Karpas-422 (cell line): ENCODE measurements at regions not wholly inside any gene's neighbourhood (a gene's known extent, or its start where the extent isn't known, plus 50 kb on each side); places are given as distances from the start of the nearest gene placed in this dataset.

Experiments used
- DNase-seq: peaks from one replicate; pipeline ENCODE4 v3.0.0-alpha.2; 2015
- H2AFZ ChIP-seq: fragments of 200-600 bp; sonication (generic); 2 replicates; pipeline ENCODE4 v1.6.1; 2014; ENCODE audit warnings: antibody characterized with exemption, low read length, mixed read lengths
- H3K27ac ChIP-seq: fragments of 200-600 bp; sonication (generic); 2 replicates; pipeline ENCODE4 v1.5.1; 2014; ENCODE audit warnings: mild to moderate bottlenecking, low read length, moderate library complexity
- H3K27me3 ChIP-seq: fragments of 200-600 bp; sonication (generic); 2 replicates; pipeline ENCODE4 v1.6.1; 2014; ENCODE audit warnings: low read length, mixed read lengths
- H3K36me3 ChIP-seq: fragments of 200-600 bp; sonication (generic); 2 replicates; pipeline ENCODE4 v1.6.1; 2014; ENCODE audit warnings: low read length, mixed read lengths; ENCODE audit not compliant: insufficient read depth
- H3K4me1 ChIP-seq: fragments of 200-600 bp; sonication (generic); 2 replicates; pipeline ENCODE4 v1.6.1; 2014; ENCODE audit warnings: mild to moderate bottlenecking, low read length, mixed read lengths
- H3K4me2 ChIP-seq: fragments of 200-600 bp; sonication (generic); 2 replicates; pipeline ENCODE4 v1.6.1; 2014; ENCODE audit warnings: low read length, low read depth, mild to moderate bottlenecking; ENCODE audit not compliant: poor library complexity, severe bottlenecking
- H3K4me3 ChIP-seq: fragments of 200-600 bp; sonication (generic); 2 replicates; pipeline ENCODE4 v1.5.1; 2014; ENCODE audit warnings: mild to moderate bottlenecking, antibody characterized with exemption, low read length, mixed read lengths
- H3K79me2 ChIP-seq: fragments of 200-600 bp; sonication (generic); 2 replicates; pipeline ENCODE4 v1.6.1; 2014; ENCODE audit warnings: mild to moderate bottlenecking, low read length, mixed read lengths
- H3K9ac ChIP-seq: fragments of 200-600 bp; sonication (generic); 2 replicates; pipeline ENCODE4 v1.6.0; 2014; ENCODE audit warnings: low read length
- H3K9me2 ChIP-seq: fragments of 200-600 bp; sonication (generic), shearing (Covaris generic); replicated peaks from 2 replicates; pipeline ENCODE4 v1.6.0; 2014; ENCODE audit warnings: mild to moderate bottlenecking, low read length, moderate library complexity; ENCODE audit not compliant: insufficient read depth
- H3K9me3 ChIP-seq: fragments of 300-700, 200-600 bp; sonication (generic); 2 replicates; pipeline ENCODE4 v1.6.1; 2014; ENCODE audit warnings: low read length, mixed read lengths
- H4K20me1 ChIP-seq: fragments of 200-600 bp; sonication (generic); 2 replicates; pipeline ENCODE4 v1.6.1; 2014; ENCODE audit warnings: mild to moderate bottlenecking, antibody characterized with exemption, low read length, low read depth; ENCODE audit not compliant: insufficient read depth

GRCh38 chr1:191698246-191698645 is 460.0 kb upstream of the RGS18 start:
- Histone ChIP-seq H4K20me1 (no peaks in the 10 kb centered on the region), H3K4me2 (no peak overlapping the region), H3K9me2 (no peaks in the 10 kb centered on the region), H3K27ac (no peak overlapping the region), H3K9ac (no peak overlapping the region), H3K9me3 (peaks cover 4% of the 10 kb centered on the region; the same call in 1 of the 2 replicates), H3K79me2 (no peaks in the 10 kb centered on the region), H3K4me1 (no peaks in the 10 kb centered on the region), H3K27me3 (no peaks in the 10 kb centered on the region), H3K36me3 (no peaks in the 10 kb centered on the region), H2AFZ (no peak overlapping the region), H3K4me3 (no peak overlapping the region)
- DNase-seq: no peak

GRCh38 chr1:191699343-191699742 is 458.9 kb upstream of the RGS18 start:
- no peaks in the 10 kb centered on the region for H3K9me2 ChIP-seq
- H2AFZ ChIP-seq: no peak overlapping the region
- H3K79me2 ChIP-seq: no peaks in the 10 kb centered on the region
- no peak for DNase-seq
- peaks cover 4% of the 10 kb centered on the region; the same call in 1 of the 2 replicates for H3K9me3 ChIP-seq
- no peak overlapping the region for H3K9ac ChIP-seq
- H3K36me3 ChIP-seq: no peaks in the 10 kb centered on the region
- no peak overlapping the region for H3K4me3 ChIP-seq
- H3K4me2 ChIP-seq: no peak overlapping the region
- H4K20me1 ChIP-seq: no peaks in the 10 kb centered on the region
- no peaks in the 10 kb centered on the region for H3K4me1 ChIP-seq
- no peaks in the 10 kb centered on the region for H3K27me3 ChIP-seq
- no peak overlapping the region for H3K27ac ChIP-seq

GRCh38 chr1:191700922-191701321 is 457.3 kb upstream of the RGS18 start:
- Histone ChIP-seq H2AFZ (no peak overlapping the region), H3K4me1 (no peaks in the 10 kb centered on the region), H3K9ac (no peak overlapping the region), H4K20me1 (no peaks in the 10 kb centered on the region), H3K9me3 (peaks cover 7% of the 10 kb centered on the region; the same call in 1 of the 2 replicates), H3K4me3 (no peak overlapping the region), H3K36me3 (no peaks in the 10 kb centered on the region), H3K27ac (no peak overlapping the region), H3K9me2 (no peaks in the 10 kb centered on the region), H3K79me2 (no peaks in the 10 kb centered on the region), H3K4me2 (no peak overlapping the region), H3K27me3 (no peaks in the 10 kb centered on the region)
- no peak for DNase-seq

- H3K36me3 ChIP-seq: no peaks in the 10 kb centered on the region
- peaks cover 3% of the 10 kb centered on the region; the same call in 1 of the 2 replicates for H3K9me3 ChIP-seq
- H3K4me2 ChIP-seq: no peak overlapping the region
- H3K27me3 ChIP-seq: no peaks in the 10 kb centered on the region
- H3K9ac ChIP-seq: no peak overlapping the region
- no peaks in the 10 kb centered on the region for H3K79me2 ChIP-seq
- no peak for DNase-seq
- no peaks in the 10 kb centered on the region for H3K4me1 ChIP-seq
- H2AFZ ChIP-seq: no peak overlapping the region
- no peak overlapping the region for H3K27ac ChIP-seq
- no peaks in the 10 kb centered on the region for H4K20me1 ChIP-seq
- no peak overlapping the region for H3K4me3 ChIP-seq
- H3K9me2 ChIP-seq: no peaks in the 10 kb centered on the region
These were observed 456.1 kb upstream of the RGS18 start for GRCh38 chr1:191702124-191702523.

GRCh38 chr1:191707288-191707687 is 451.0 kb upstream of the RGS18 start:
- H3K4me1 ChIP-seq: no peaks in the 10 kb centered on the region
- no peak for DNase-seq

GRCh38 chr1:191709215-191709614 is 449.0 kb upstream of the RGS18 start:
- Histone ChIP-seq H3K4me3 (no peak overlapping the region), H4K20me1 (no peaks in the 10 kb centered on the region), H3K9ac (no peak overlapping the region), H3K27ac (no peak overlapping the region), H3K27me3 (no peaks in the 10 kb centered on the region), H3K4me2 (no peak overlapping the region), H3K36me3 (no peaks in the 10 kb centered on the region), H3K4me1 (no peaks in the 10 kb centered on the region), H3K9me3 (peaks cover 3% of the 10 kb centered on the region; the same call in 1 of the 2 replicates), H2AFZ (no peak overlapping the region), H3K9me2 (no peaks in the 10 kb centered on the region), H3K79me2 (no peaks in the 10 kb centered on the region)
- no peak for DNase-seq

More at GRCh38 chr1:191707288-191707687, 451.0 kb upstream of the RGS18 start:
- no peaks in the 10 kb centered on the region for H3K9me2 ChIP-seq
- H4K20me1 ChIP-seq: no peaks in the 10 kb centered on the region
- peaks cover 3% of the 10 kb centered on the region; the same call in 1 of the 2 replicates for H3K9me3 ChIP-seq
- no peaks in the 10 kb centered on the region for H3K36me3 ChIP-seq
- no peak overlapping the region for H3K9ac ChIP-seq
- H2AFZ ChIP-seq: no peak overlapping the region
- no peak overlapping the region for H3K4me2 ChIP-seq
- H3K4me3 ChIP-seq: no peak overlapping the region
- H3K27ac ChIP-seq: no peak overlapping the region
- no peaks in the 10 kb centered on the region for H3K79me2 ChIP-seq
- H3K27me3 ChIP-seq: no peaks in the 10 kb centered on the region

- H3K9me3 ChIP-seq: no peaks in the 10 kb centered on the region
- no peak for DNase-seq
- H3K36me3 ChIP-seq: no peaks in the 10 kb centered on the region
- H3K27me3 ChIP-seq: no peaks in the 10 kb centered on the region
- H3K9ac ChIP-seq: no peak overlapping the region
- no peak overlapping the region for H3K4me3 ChIP-seq
- H4K20me1 ChIP-seq: no peaks in the 10 kb centered on the region
- no peak overlapping the region for H3K27ac ChIP-seq
- no peaks in the 10 kb centered on the region for H3K79me2 ChIP-seq
- no peaks in the 10 kb centered on the region for H3K9me2 ChIP-seq
- H3K4me1 ChIP-seq: no peaks in the 10 kb centered on the region
- H3K4me2 ChIP-seq: no peak overlapping the region
- no peak overlapping the region for H2AFZ ChIP-seq
These were observed 446.3 kb upstream of the RGS18 start for GRCh38 chr1:191711961-191712360.

GRCh38 chr1:191714845-191715244 is 443.4 kb upstream of the RGS18 start:
- H3K4me1 ChIP-seq: no peaks in the 10 kb centered on the region
- H3K4me2 ChIP-seq: no peak overlapping the region
- H4K20me1 ChIP-seq: no peaks in the 10 kb centered on the region

GRCh38 chr1:191729742-191730141 is 428.5 kb upstream of the RGS18 start:
- Histone ChIP-seq H3K36me3 (no peaks in the 10 kb centered on the region), H4K20me1 (no peaks in the 10 kb centered on the region), H3K79me2 (no peaks in the 10 kb centered on the region), H3K27me3 (no peaks in the 10 kb centered on the region), H3K4me3 (no peak overlapping the region), H3K27ac (no peak overlapping the region), H2AFZ (no peak overlapping the region), H3K9me3 (no peaks in the 10 kb centered on the region), H3K9me2 (no peaks in the 10 kb centered on the region; the same call in 1 of the 2 replicates), H3K4me2 (no peak overlapping the region), H3K9ac (no peak overlapping the region), H3K4me1 (no peaks in the 10 kb centered on the region)
- no peak for DNase-seq

More at GRCh38 chr1:191714845-191715244, 443.4 kb upstream of the RGS18 start:
- no peak overlapping the region for H3K4me3 ChIP-seq
- DNase-seq: no peak
- no peaks in the 10 kb centered on the region for H3K79me2 ChIP-seq
- H3K27me3 ChIP-seq: no peaks in the 10 kb centered on the region
- H3K27ac ChIP-seq: no peak overlapping the region
- no peaks in the 10 kb centered on the region for H3K36me3 ChIP-seq
- no peak overlapping the region for H2AFZ ChIP-seq
- H3K9me2 ChIP-seq: no peaks in the 10 kb centered on the region
- no peaks in the 10 kb centered on the region for H3K9me3 ChIP-seq
- H3K9ac ChIP-seq: no peak overlapping the region
